ENCODE measurements at regions not wholly inside any gene's neighbourhood (a gene's known extent, or its start where the extent isn't known, plus 50 kb on each side); places are given as distances from the start of the nearest gene placed in this dataset.

- TF ChIP-seq, protein P1, sequence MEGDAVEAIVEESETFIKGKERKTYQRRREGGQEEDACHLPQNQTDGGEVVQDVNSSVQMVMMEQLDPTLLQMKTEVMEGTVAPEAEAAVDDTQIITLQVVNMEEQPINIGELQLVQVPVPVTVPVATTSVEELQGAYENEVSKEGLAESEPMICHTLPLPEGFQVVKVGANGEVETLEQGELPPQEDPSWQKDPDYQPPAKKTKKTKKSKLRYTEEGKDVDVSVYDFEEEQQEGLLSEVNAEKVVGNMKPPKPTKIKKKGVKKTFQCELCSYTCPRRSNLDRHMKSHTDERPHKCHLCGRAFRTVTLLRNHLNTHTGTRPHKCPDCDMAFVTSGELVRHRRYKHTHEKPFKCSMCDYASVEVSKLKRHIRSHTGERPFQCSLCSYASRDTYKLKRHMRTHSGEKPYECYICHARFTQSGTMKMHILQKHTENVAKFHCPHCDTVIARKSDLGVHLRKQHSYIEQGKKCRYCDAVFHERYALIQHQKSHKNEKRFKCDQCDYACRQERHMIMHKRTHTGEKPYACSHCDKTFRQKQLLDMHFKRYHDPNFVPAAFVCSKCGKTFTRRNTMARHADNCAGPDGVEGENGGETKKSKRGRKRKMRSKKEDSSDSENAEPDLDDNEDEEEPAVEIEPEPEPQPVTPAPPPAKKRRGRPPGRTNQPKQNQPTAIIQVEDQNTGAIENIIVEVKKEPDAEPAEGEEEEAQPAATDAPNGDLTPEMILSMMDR (IDR thresholded peaks at IDR 0.05; ENCODE audit: low read depth, low read length): no peak
- no peak for DNase-seq (ENCODE audit: low read depth in 2 of 2)
- H3K4me3 ChIP-seq (replicated peaks in 1 of 2; ENCODE audit: low read depth in 2 of 2, low read length in 2 of 2): no peak overlapping the region
These were observed 350.8 kb upstream of the NFE2L3 start for GRCh38 chr7:25801214-25801613.

- TF ChIP-seq, protein P1 (IDR thresholded peaks at IDR 0.05; ENCODE audit: low read depth, low read length): no peak
- DNase-seq (ENCODE audit: low read depth in 2 of 2): no peak
These were observed 349.9 kb upstream of the NFE2L3 start for GRCh38 chr7:25802057-25802456.

DNA sequence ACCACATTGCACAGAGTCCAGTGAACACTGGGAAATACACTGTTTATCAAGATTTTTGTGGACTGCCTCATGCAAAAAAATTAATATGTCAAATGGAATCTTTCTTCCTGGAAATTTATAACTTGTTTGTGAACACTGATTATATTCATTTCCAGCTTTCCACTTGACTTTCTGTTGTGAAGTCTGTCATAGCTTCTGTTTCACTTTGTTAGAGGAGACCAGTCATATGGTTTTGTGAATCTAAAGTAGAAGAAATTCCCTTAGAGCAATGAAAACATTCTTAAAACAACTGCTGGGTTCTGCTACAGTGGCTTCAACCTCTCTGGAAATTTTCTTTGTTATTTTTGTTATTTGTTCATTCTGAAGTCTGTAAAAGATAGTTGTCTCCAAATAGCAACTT lies 349.5 kb upstream of the NFE2L3 start:
- no peak for DNase-seq (ENCODE audit: low read depth in 2 of 2)
- H3K4me3 ChIP-seq (replicated peaks in 1 of 2; ENCODE audit: low read depth in 2 of 2, low read length in 2 of 2): no peak overlapping the region
- TF ChIP-seq, protein P1 (IDR thresholded peaks at IDR 0.05; ENCODE audit: low read depth, low read length): no peak

More at GRCh38 chr7:25802057-25802456, 349.9 kb upstream of the NFE2L3 start:
- no peak overlapping the region for H3K4me3 ChIP-seq (replicated peaks in 1 of 2; ENCODE audit: low read depth in 2 of 2, low read length in 2 of 2)

GRCh38 chr7:25803117-25803887 lies 348.7 kb upstream of the NFE2L3 start:
- H3K4me3 ChIP-seq (replicated peaks in 1 of 2; ENCODE audit: low read depth in 2 of 2, low read length in 2 of 2): no peak overlapping the region
- TF ChIP-seq, protein P1 (IDR thresholded peaks at IDR 0.05; ENCODE audit: low read depth, low read length): no peak
- no peak for DNase-seq (ENCODE audit: low read depth in 2 of 2)

DNA sequence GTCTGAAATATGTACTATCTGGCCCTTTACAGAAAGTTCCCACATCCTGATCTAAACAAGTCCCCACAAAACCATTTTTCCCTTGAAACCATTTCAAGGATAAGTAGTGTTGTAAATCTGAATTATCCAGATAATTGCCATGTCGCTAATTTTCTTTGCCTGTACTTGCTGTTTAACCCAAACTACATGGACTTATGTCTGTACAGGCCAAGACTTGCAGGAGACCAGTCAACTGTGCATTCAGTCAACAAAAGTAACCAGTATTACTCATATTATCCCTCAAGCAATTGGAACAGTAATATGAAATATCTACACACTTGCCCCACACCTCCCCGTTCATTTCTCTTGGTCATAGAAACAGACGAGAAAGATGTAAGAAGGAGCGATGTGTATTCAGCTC lies 347.8 kb upstream of the NFE2L3 start:
- DNase-seq (ENCODE audit: low read depth in 2 of 2): no peak
- no peak overlapping the region for H3K4me3 ChIP-seq (replicated peaks in 1 of 2; ENCODE audit: low read depth in 2 of 2, low read length in 2 of 2)
- TF ChIP-seq, protein P1 (IDR thresholded peaks at IDR 0.05; ENCODE audit: low read depth, low read length): no peak

GRCh38 chr7:25805027-25805687 lies 346.8 kb upstream of the NFE2L3 start:
- no peak overlapping the region for H3K4me3 ChIP-seq (replicated peaks in 1 of 2; ENCODE audit: low read depth in 2 of 2, low read length in 2 of 2)
- TF ChIP-seq, protein P1 (IDR thresholded peaks at IDR 0.05; ENCODE audit: low read depth, low read length): no peak
- DNase-seq (ENCODE audit: low read depth in 2 of 2): peak; percentile 46 to 53
